Stimulated activated effector memory CD8-positive, alpha-beta T cell treated with anti-CD3 and anti-CD28 coated beads, Interleukin-12 subunit alpha, Interleukin-12 subunit beta, amount 100 ng/mL, for 72 hours (primary cell): ENCODE measurements at regions not wholly inside any gene's neighbourhood (a gene's known extent, or its start where the extent isn't known, plus 50 kb on each side); places are given as distances from the start of the nearest gene placed in this dataset.

Source experiments
- ATAC-seq: fragments of 150-1000 bp; cut with Tn5 transposase; 2 replicates; pipeline ENCODE4 v1.10.0; 2021
- DNase-seq, 2 donors: peaks; one replicate each; pipeline ENCODE4 v3.0.0; 2021 to 2022; ENCODE audit warnings: low spot score in 2 of 2
- H3K27ac Mint-ChIP-seq: one replicate; pipeline ENCODE4 v1.8.0; 2022; ENCODE audit warnings: mild to moderate bottlenecking, mixed read lengths
- H3K36me3 Mint-ChIP-seq: one replicate; pipeline ENCODE4 v1.8.0; 2022; ENCODE audit warnings: mild to moderate bottlenecking, mixed read lengths
- H3K4me1 Mint-ChIP-seq: one replicate; pipeline ENCODE4 v1.8.0; 2022; ENCODE audit warnings: mixed read lengths
- H3K4me3 Mint-ChIP-seq: one replicate; pipeline ENCODE4 v1.8.0; 2022; ENCODE audit warnings: mild to moderate bottlenecking, mixed read lengths
- H3K9me3 Mint-ChIP-seq: one replicate; pipeline ENCODE4 v1.8.0; 2022; ENCODE audit warnings: mixed read lengths

DNA sequence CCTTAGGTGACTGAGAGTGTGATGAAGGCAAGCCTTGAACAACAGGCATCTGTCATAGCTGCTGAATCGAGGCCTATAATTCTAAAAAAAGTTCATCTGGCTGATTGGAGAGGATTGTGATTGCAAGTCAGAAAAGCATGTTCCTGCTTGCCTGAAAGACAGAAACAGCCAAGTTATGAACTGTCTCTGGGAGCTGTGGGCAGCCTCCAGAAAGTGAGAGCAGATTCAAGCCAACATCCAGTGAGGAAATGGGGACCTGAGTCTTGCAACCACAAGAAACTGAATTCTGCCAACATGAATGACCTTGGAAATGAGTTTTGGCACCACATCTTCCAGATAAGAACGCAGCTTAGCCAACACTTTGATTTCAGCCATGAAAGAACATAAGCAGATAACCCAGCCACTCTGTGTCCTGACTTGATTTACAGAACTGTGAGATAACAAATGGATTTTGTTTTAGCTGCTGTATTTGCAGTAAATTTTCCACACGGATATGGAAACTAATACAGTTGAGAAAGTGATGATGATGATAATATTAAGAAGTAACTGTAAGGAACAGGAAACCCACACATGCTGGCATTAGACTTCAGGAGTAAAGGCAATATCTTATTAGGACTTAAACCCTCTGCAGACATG is 240.3 kb upstream of the NDST3 start:
- Mint-ChIP-seq H3K9me3 (peaks cover 13% of the 10 kb centered on the region), H3K4me1 (no peaks in the 10 kb centered on the region), H3K4me3 (no peak overlapping the region), H3K36me3 (no peaks in the 10 kb centered on the region), H3K27ac (no peak overlapping the region)
- no peak for ATAC-seq
- DNase-seq: no peak

DNA sequence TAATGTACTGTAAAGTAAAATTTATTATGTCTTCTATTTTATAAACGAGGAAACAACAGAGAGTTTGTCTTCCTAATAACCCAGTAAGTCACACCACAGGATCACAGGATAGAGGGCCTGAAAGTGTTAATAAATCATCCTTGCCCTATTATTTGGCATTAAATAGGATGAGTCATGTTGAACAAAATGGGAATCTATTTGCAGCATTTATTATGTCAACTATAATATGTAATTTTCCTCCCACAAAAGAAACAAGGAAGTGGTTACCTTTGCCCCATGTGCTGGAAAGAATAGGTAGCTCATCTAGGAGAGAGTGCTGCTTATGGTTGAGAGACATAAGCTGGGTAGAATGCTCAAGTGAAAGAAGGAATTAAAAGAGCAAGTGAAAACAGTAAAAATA is 237.6 kb upstream of the NDST3 start:
- ATAC-seq (no peak), DNase-seq (no peak)
- Mint-ChIP-seq H3K36me3 (no peaks in the 10 kb centered on the region), H3K27ac (no peak overlapping the region), H3K4me3 (no peak overlapping the region), H3K9me3 (peaks cover 6% of the 10 kb centered on the region), H3K4me1 (no peaks in the 10 kb centered on the region)

DNA sequence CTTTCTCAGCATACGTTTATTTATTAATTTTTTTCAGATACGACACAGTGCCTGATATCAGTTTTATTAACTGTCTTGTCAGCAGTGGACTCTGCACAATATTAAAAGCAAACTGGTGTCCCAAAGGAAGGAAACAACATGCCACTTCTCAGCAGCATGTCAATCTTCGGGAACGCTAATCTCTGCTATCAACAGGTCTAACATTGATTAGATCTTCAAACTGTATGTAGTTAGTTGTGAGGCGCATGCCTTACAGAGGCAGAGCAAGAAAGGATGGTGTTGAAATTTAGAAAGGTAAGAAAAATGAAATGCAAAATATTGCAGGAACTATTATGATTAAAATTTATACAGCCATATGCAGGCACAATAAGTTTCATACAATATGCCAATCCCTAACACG is 233.7 kb upstream of the NDST3 start:
- Mint-ChIP-seq H3K27ac (no peak overlapping the region), H3K36me3 (no peaks in the 10 kb centered on the region), H3K9me3 (peaks cover 17% of the 10 kb centered on the region), H3K4me1 (no peaks in the 10 kb centered on the region), H3K4me3 (no peak overlapping the region)
- no peak for ATAC-seq
- DNase-seq: no peak

DNA sequence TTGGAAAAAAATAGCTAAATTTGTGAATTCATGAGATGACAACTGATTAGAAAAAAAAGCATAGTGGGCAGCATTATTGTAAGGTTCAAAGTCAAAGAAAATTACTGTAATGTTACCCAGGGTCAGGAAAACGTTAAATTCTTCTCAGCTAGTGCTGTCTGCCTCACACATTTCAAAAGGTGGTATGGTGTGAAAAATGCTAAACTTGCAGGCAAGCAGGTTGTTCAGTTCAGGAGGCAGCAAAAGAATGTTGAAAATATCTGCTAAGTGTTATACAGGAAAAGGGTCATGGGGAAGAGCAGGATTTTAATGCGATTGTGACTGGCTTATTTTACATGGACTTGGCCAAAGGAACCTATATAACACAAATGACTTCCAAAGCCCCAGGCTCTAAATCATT is 232.5 kb upstream of the NDST3 start:
- Mint-ChIP-seq H3K27ac (no peak overlapping the region), H3K4me1 (no peaks in the 10 kb centered on the region), H3K4me3 (no peak overlapping the region), H3K36me3 (no peaks in the 10 kb centered on the region), H3K9me3 (peaks cover 11% of the 10 kb centered on the region)
- ATAC-seq (no peak), DNase-seq (no peak)

DNA sequence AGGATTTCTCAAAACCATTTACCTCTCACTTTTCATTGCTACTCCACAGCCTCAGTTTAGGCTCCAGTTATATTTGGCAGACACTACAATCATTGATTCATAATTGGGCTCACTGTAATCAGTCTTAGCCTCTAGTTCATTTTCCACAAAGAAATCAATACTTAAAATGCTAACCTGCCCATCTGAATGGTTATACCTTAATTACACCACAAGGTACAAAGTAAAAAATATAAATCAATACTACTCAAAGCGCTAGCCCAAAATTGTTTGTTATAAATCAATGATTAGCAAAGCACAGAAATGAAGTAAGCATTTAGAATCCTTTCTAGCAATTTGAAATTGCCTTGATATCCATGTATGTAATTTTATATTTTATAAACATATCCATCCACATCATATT is 222.6 kb upstream of the NDST3 start:
- Mint-ChIP-seq H3K4me3 (no peak overlapping the region), H3K27ac (no peak overlapping the region), H3K9me3 (no peaks in the 10 kb centered on the region), H3K36me3 (no peaks in the 10 kb centered on the region), H3K4me1 (no peaks in the 10 kb centered on the region)
- DNase-seq (no peak), ATAC-seq (no peak)

DNA sequence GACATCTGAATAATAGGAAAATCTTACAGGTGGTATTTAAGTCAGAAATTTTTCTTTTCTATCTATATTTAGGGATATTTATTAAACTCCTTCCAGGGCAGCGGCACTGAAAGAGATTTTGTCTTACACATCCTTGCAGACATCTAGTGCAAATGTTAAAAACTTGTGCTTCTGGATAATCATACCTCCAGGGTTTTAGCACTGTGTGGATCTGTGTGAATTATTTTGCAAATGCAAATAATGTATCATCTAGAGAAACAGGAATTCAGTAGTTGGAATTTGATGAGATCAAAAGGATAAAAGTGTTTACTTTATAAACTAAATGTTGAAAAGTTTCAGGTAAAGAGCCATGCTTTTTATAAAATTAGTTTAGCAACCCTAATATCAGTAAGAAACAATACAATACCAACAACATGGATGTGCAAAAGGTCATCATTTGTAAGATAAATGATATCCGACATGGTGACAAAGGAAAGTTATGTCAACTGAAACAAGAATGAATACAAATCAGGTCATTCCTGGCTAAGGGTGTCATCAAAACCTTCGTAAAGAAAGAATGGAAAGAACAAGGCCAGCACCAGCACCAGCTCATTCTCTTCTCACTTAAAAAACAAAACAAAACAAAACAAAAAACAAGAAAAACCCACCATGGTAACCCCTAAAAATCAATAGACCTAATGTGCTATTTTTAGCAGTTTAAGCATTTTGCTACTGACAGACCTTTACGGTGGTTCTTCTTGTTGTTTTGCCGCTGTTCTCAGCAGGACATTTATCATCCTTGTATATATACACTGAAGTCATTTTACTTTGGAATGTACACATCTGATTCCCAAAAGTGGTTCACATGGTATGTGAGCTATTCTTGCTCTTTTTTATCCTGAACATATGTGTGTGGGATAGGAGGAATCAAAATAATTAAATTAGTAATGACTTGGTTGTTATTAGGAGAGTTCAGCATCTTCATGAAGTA is 219.7 kb upstream of the NDST3 start:
- Mint-ChIP-seq H3K9me3 (peaks cover 2% of the 10 kb centered on the region), H3K36me3 (no peaks in the 10 kb centered on the region), H3K4me1 (no peaks in the 10 kb centered on the region), H3K27ac (no peak overlapping the region), H3K4me3 (no peak overlapping the region)
- ATAC-seq (no peak), DNase-seq (no peak)

DNA sequence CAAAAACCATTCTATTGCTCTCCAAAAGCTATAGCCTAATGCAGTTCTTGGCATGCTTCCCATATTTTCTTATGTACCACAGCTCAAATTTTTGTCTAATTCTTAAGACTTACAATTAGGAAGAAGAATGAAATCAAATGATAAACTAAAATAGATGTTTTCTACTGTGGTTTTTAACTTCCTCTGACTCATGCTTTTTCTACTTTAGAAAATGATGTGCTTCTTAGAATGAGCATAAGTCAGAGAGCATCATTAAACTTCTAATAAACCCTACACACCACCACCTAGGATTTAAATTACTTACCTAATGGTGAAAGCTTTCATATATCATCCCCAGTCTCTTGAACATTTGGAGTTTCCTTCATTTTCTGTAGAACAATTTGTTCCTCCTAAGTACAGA is 217.0 kb upstream of the NDST3 start:
- ATAC-seq (no peak), DNase-seq (no peak)
- H3K36me3 Mint-ChIP-seq: no peaks in the 10 kb centered on the region
- no peak overlapping the region for H3K4me3 Mint-ChIP-seq
- H3K4me1 Mint-ChIP-seq: no peaks in the 10 kb centered on the region
- no peak overlapping the region for H3K27ac Mint-ChIP-seq
- H3K9me3 Mint-ChIP-seq: peaks cover 5% of the 10 kb centered on the region

DNA sequence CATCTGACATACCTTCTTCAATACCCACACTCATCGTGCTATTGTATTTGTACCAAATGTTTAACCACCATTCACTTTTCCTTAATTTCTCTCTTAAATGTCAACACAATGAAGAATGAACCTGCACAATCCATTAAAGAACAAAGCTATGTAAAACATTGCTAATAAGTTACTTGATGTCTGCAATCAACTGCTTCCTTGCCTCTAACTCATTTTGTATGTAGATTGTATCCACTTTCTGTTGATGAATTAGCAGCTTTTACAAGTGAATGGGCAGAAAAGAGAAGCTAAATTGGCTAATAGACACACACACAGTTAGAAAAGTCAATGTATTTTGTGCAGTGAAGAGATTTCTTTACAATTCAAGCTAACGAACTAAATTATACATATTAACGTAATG is 212.5 kb upstream of the NDST3 start:
- Mint-ChIP-seq H3K36me3 (no peaks in the 10 kb centered on the region), H3K9me3 (peaks cover 7% of the 10 kb centered on the region), H3K4me1 (no peaks in the 10 kb centered on the region), H3K27ac (no peak overlapping the region), H3K4me3 (no peak overlapping the region)
- DNase-seq (no peak), ATAC-seq (no peak)

DNA sequence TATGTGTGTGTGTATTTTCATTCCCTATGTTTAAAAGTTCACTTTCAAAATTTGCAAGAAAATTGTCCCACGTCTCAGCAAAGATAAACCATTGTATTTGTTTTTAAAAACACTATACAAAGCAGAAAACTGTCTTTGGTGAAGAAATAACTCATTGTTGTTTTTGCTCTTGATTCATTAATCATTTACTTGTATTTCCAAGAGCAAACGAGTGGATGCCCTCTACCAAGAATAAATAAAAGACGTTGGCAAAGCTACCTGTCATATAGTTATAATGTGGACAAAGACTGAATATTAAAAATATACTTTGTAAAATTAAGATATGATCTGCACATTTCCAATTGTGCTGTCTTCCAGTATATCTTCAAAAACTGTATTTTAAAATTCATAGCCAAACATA is 210.9 kb upstream of the NDST3 start:
- DNase-seq (no peak), ATAC-seq (no peak)
- no peaks in the 10 kb centered on the region for H3K4me1 Mint-ChIP-seq
- no peak overlapping the region for H3K27ac Mint-ChIP-seq
- H3K36me3 Mint-ChIP-seq: no peaks in the 10 kb centered on the region
- peaks cover 7% of the 10 kb centered on the region for H3K9me3 Mint-ChIP-seq
- H3K4me3 Mint-ChIP-seq: no peak overlapping the region

DNA sequence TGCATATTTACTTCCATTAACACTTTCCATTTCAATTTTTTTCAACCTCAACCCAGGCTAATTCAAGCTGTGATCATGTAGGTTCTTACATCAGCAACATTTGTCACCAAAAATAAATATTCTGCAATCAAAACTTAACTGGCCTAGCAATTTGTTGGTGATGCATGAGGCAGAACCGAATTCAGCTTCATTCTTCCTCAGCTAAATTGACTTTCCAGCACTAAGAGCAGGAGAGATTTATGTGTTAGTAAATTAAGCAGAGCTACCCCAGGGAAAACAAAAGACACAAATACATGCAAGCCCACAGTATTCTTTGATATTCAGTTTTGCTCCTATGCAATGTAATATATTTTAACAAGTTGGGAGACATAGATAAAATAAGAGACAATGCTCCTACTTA is 208.7 kb upstream of the NDST3 start:
- H3K36me3 Mint-ChIP-seq: no peaks in the 10 kb centered on the region
- ATAC-seq (no peak), DNase-seq (no peak)
- no peaks in the 10 kb centered on the region for H3K4me1 Mint-ChIP-seq
- H3K9me3 Mint-ChIP-seq: peaks cover 5% of the 10 kb centered on the region
- H3K4me3 Mint-ChIP-seq: no peak overlapping the region
- H3K27ac Mint-ChIP-seq: no peak overlapping the region

DNA sequence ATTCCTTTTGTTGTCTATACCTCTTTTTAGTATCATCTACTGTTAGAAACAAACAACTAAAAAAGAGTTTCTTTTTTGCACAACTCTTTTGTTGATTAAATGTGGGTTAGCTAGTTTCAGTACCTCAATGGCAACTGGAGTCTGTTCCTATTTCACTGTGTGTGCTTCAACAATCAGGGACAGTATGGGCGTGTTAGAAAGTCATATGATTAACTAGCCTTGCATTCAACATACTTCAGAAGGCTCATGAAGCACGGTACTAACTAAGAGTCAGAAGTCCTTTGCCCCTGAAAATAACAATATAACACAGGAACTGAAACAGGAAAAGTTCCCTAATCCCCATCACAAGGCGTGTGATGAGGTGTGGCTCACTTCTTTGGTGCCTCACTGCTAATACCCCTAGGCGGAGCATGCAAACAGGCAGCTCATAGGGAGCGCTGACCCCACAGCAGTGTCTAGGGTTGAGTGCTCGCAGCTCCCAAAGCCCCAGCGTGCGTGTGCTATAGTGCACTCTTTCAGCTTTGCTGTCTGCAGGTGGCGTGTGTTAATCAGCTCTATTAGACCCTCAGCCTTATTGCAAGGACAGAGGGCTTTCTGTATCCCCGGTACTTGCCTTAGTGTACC is 203.1 kb upstream of the NDST3 start:
- DNase-seq: no peak
- Mint-ChIP-seq H3K4me3 (no peak overlapping the region), H3K36me3 (no peaks in the 10 kb centered on the region), H3K27ac (no peak overlapping the region), H3K9me3 (peaks cover 10% of the 10 kb centered on the region), H3K4me1 (no peaks in the 10 kb centered on the region)
- peak; percentile 14 for ATAC-seq

DNA sequence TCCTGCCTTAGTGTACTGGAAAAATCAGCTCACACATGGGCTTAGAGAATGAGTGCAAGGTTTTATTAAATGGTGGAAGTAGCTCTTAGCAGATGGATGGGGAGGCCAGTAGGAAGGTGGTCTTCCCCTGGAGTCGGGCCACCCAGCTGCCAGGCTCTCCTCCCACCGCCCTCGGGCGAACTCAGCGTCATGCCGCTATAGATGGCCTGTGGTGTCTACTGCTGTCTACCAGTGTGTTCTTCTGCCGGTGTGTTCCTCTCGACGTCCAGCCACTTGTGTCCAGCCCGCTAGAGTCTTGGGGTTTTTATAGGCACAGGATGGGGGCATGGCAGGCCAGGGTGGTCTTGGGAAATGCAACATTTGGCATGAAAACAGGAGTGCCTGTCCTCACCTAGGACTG is 198.7 kb upstream of the NDST3 start:
- Mint-ChIP-seq H3K9me3 (peaks cover 12% of the 10 kb centered on the region), H3K36me3 (no peaks in the 10 kb centered on the region), H3K27ac (no peak overlapping the region), H3K4me3 (no peak overlapping the region), H3K4me1 (no peaks in the 10 kb centered on the region)
- no peak for ATAC-seq
- no peak for DNase-seq

DNA sequence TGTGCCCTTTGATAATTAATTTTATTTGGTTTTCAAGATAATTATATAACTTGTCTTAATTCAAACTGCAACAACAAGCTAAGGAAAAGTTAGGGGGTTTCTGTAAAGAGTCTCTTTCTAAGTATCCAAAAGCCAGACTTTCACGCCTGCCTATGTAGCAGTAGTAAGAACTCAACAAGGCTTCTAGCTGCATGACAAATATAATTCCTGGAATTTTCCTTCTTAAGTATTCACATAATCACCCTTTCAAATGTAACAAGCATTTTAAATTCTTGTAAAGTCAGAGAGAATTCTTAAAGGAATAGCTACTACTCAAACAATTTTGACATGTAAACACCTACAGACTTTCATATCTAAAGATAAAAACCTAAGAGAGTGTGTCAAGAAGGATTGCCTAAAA is 189.7 kb upstream of the NDST3 start:
- ATAC-seq: no peak
- H3K27ac Mint-ChIP-seq: no peak overlapping the region
- no peak overlapping the region for H3K4me3 Mint-ChIP-seq
- H3K36me3 Mint-ChIP-seq: no peaks in the 10 kb centered on the region
- DNase-seq: no peak
- no peaks in the 10 kb centered on the region for H3K4me1 Mint-ChIP-seq
- peaks cover 5% of the 10 kb centered on the region for H3K9me3 Mint-ChIP-seq

DNA sequence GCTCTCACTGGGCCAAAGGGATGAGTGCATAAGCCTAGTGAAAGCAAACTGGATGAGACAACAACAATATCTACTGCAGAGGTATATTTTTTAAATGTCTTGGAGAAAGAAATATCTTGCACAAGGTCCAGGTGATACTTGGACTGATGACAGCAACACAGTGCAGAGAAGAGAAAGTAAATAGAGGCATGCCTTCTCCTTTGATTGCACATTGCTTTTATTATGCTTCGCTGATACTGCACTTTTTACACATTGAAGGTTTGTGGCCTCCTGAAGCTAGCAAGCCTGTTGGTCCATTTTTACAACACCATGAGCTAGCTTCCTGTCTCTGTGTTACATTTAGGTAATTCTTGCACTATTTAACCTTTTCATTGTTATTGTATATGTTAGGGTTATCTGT is 189.0 kb upstream of the NDST3 start:
- no peak overlapping the region for H3K27ac Mint-ChIP-seq
- H3K9me3 Mint-ChIP-seq: peaks cover 5% of the 10 kb centered on the region
- no peak for ATAC-seq
- DNase-seq: no peak
- no peaks in the 10 kb centered on the region for H3K4me1 Mint-ChIP-seq
- H3K36me3 Mint-ChIP-seq: no peaks in the 10 kb centered on the region
- no peak overlapping the region for H3K4me3 Mint-ChIP-seq

DNA sequence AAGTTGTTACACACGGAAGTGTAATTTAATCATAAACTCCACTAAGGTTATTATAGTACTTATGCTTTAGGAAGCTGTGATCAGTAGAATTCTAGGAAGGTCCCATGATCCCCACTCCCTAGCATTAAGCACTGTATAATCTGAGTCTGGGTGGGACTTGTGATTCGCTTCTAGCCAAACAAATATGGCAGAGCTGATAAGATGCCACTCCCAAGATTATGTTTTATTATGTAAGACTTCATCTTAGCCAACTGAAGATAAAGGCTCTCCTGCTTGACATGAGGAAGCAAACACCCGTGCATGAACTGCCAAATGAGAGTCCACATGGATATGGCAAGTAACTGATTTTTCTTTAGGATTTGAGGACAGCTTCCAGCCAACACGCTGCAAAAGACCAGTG is 186.4 kb upstream of the NDST3 start:
- ATAC-seq: no peak
- H3K9me3 Mint-ChIP-seq: peaks cover 6% of the 10 kb centered on the region
- DNase-seq: no peak
- H3K4me3 Mint-ChIP-seq: no peak overlapping the region
- no peaks in the 10 kb centered on the region for H3K36me3 Mint-ChIP-seq
- H3K4me1 Mint-ChIP-seq: no peaks in the 10 kb centered on the region
- H3K27ac Mint-ChIP-seq: no peak overlapping the region

DNA sequence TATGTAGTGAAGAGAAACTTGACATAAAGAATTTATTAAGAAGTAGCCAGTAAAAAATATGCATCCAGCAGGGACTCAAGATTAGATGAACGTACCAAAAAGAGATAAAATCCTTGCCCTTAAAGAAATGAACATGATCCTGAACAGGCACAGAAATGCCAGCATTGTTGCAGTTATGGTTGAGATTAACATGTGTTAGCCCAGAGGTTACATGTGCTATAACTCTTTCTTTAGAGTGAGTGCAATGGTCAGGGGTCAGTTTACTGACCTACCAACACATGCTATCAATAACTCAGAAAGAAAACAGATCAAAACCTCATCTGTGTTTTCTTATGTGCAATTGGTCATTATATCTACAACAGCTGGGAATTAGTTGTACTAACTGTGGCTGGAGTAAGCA is 166.1 kb upstream of the NDST3 start:
- Mint-ChIP-seq H3K4me1 (no peaks in the 10 kb centered on the region), H3K9me3 (peaks cover 2% of the 10 kb centered on the region), H3K4me3 (no peak overlapping the region), H3K36me3 (no peaks in the 10 kb centered on the region), H3K27ac (no peak overlapping the region)
- DNase-seq: no peak
- no peak for ATAC-seq
